ENCODE measurements at regions not wholly inside any gene's neighbourhood (a gene's known extent, or its start where the extent isn't known, plus 50 kb on each side); places are given as distances from the start of the nearest gene placed in this dataset.
"Not testable (repeated sequence)": the region's sequence is repeated elsewhere in the genome, so short reads cannot be mapped to it uniquely, and the experiment has no call there.

- no peak for DNase-seq (ENCODE audit: low spot score)
Measured at GRCh38 chr9:99632349-99633038, 189.2 kb upstream of the NR4A3 start.

- DNase-seq (ENCODE audit: low spot score) = no peak
Measured at GRCh38 chr9:99633265-99633664, 188.4 kb upstream of the NR4A3 start.

GRCh38 chr9:99634186-99634585, 187.5 kb upstream of the NR4A3 start:
- DNase-seq (ENCODE audit: low spot score) = no peak

GRCh38 chr9:99635032-99635431, 186.7 kb upstream of the NR4A3 start:
- DNase-seq (ENCODE audit: low spot score) = no peak

- DNase-seq (ENCODE audit: low spot score) = no peak
Measured at GRCh38 chr9:99637641-99638040, 184.0 kb upstream of the NR4A3 start.

- DNase-seq (ENCODE audit: low spot score) = no peak
Measured at GRCh38 chr9:99638971-99639370, 182.7 kb upstream of the NR4A3 start.

- no peak for DNase-seq (ENCODE audit: low spot score)
Measured at GRCh38 chr9:99647604-99648003, 174.1 kb upstream of the NR4A3 start.

GRCh38 chr9:99650187-99650874, 171.4 kb upstream of the NR4A3 start:
- DNase-seq (ENCODE audit: low spot score) = no peak

- DNase-seq (ENCODE audit: low spot score) = no peak
Measured at GRCh38 chr9:99660191-99660636, 161.5 kb upstream of the NR4A3 start.

- DNase-seq (ENCODE audit: low spot score) = no peak
Measured at GRCh38 chr9:99663297-99663696, 158.4 kb upstream of the NR4A3 start.

GRCh38 chr9:99663856-99664255, 157.8 kb upstream of the NR4A3 start:
- DNase-seq (ENCODE audit: low spot score) = no peak

- no peak for DNase-seq (ENCODE audit: low spot score)
Measured at GRCh38 chr9:99666571-99666970, 155.1 kb upstream of the NR4A3 start.

GRCh38 chr9:99670886-99671285, 150.8 kb upstream of the NR4A3 start:
- DNase-seq (ENCODE audit: low spot score) = not testable (repeated sequence)

GRCh38 chr9:99677281-99677680, 144.4 kb upstream of the NR4A3 start:
- DNase-seq (ENCODE audit: low spot score) = no peak

GRCh38 chr9:99678566-99678965, 143.1 kb upstream of the NR4A3 start:
- no peak for DNase-seq (ENCODE audit: low spot score)

- no peak for DNase-seq (ENCODE audit: low spot score)
Measured at GRCh38 chr9:99680191-99680590, 141.5 kb upstream of the NR4A3 start.

GRCh38 chr9:99681113-99681512, 140.6 kb upstream of the NR4A3 start:
- DNase-seq (ENCODE audit: low spot score) = no peak

- DNase-seq (ENCODE audit: low spot score) = no peak
Measured at GRCh38 chr9:99682378-99682777, 139.3 kb upstream of the NR4A3 start.

GRCh38 chr9:99682870-99683269, 138.8 kb upstream of the NR4A3 start:
- no peak for DNase-seq (ENCODE audit: low spot score)

GRCh38 chr9:99690573-99690972, 131.1 kb upstream of the NR4A3 start:
- no peak for DNase-seq (ENCODE audit: low spot score)

- no peak for DNase-seq (ENCODE audit: low spot score)
Measured at GRCh38 chr9:99693888-99694287, 127.8 kb upstream of the NR4A3 start.

- DNase-seq (ENCODE audit: low spot score) = no peak
Measured at GRCh38 chr9:99694393-99694792, 127.3 kb upstream of the NR4A3 start.

GRCh38 chr9:99699396-99699795, 122.3 kb upstream of the NR4A3 start:
- DNase-seq (ENCODE audit: low spot score) = no peak

- DNase-seq (ENCODE audit: low spot score) = no peak
Measured at GRCh38 chr9:99712214-99712613, 109.5 kb upstream of the NR4A3 start.

All from CD4-positive, alpha-beta T cell treated with Interleukin-6 at 100 ng/mL for 8 hours (primary cell).